OCI-LY1 (cell line): ENCODE measurements at regions not wholly inside any gene's neighbourhood (a gene's known extent, or its start where the extent isn't known, plus 50 kb on each side); places are given as distances from the start of the nearest gene placed in this dataset.

Experiments
- H2AFZ ChIP-seq: fragments of 200-600 bp; sonication (generic), shearing (Covaris generic); 2 replicates; pipeline ENCODE4 v1.6.0; 2014; ENCODE audit warnings: antibody characterized with exemption, mild to moderate bottlenecking, low read length
- H3F3A ChIP-seq: fragments of 200-600 bp; sonication (generic), shearing (Covaris generic); 2 replicates; pipeline ENCODE4 v1.6.0; 2014; ENCODE audit warnings: mild to moderate bottlenecking, antibody characterized with exemption, low read length, moderate library complexity; ENCODE audit not compliant: insufficient read depth
- H3K27ac ChIP-seq: fragments of 200-600 bp; sonication (generic); 2 replicates; pipeline ENCODE4 v1.5.1; 2014; ENCODE audit warnings: low read length, mixed run types, mild to moderate bottlenecking, low read depth; ENCODE audit not compliant: poor library complexity, severe bottlenecking
- H3K27me3 ChIP-seq: fragments of 200-600 bp; sonication (generic); 2 replicates; pipeline ENCODE4 v1.6.0; 2014; ENCODE audit warnings: antibody characterized with exemption, mild to moderate bottlenecking, low read length, moderate library complexity; ENCODE audit not compliant: insufficient read depth
- H3K36me3 ChIP-seq: fragments of 200-600 bp; sonication (generic); 2 replicates; pipeline ENCODE4 v1.6.1; 2014; ENCODE audit warnings: mild to moderate bottlenecking, antibody characterized with exemption, low read length, moderate library complexity, mixed read lengths; ENCODE audit not compliant: insufficient read depth
- H3K4me1 ChIP-seq: fragments of 200-600 bp; sonication (generic); 2 replicates; pipeline ENCODE4 v1.5.1; 2014; ENCODE audit warnings: mild to moderate bottlenecking, low read length, moderate library complexity; ENCODE audit not compliant: insufficient read depth, severe bottlenecking
- H3K4me2 ChIP-seq: fragments of 200-600 bp; sonication (generic), shearing (Covaris generic); 2 replicates; pipeline ENCODE4 v1.6.1; 2014; ENCODE audit warnings: low read length
- H3K4me3 ChIP-seq: fragments of 200-600 bp; sonication (generic); 2 replicates; pipeline ENCODE4 v1.5.1; 2014; ENCODE audit warnings: low read length, low read depth, mild to moderate bottlenecking, mixed read lengths; ENCODE audit not compliant: poor library complexity, severe bottlenecking
- H3K79me2 ChIP-seq: fragments of 200-600 bp; shearing (Covaris generic); 2 replicates; pipeline ENCODE4 v1.6.1; 2016; ENCODE audit warnings: mixed run types, low read length, mixed read lengths; ENCODE audit not compliant: insufficient read depth
- H3K9ac ChIP-seq: fragments of 200-600 bp; sonication (generic), shearing (Covaris generic); 2 replicates; pipeline ENCODE4 v1.6.1; 2014; ENCODE audit warnings: mild to moderate bottlenecking, low read length, mixed read lengths
- H3K9me2 ChIP-seq: fragments of 200-600 bp; sonication (generic), shearing (Covaris generic); 2 replicates; pipeline ENCODE4 v1.6.1; 2014; ENCODE audit warnings: low read depth, mild to moderate bottlenecking, low read length, mixed read lengths
- H3K9me3 ChIP-seq: fragments of 200-600 bp; shearing (Covaris generic); 2 replicates; pipeline ENCODE4 v1.6.1; 2014; ENCODE audit warnings: low read length, mixed read lengths
- H4K20me1 ChIP-seq: fragments of 200-600 bp; sonication (generic), shearing (Covaris generic); 2 replicates; pipeline ENCODE4 v1.6.0; 2016; ENCODE audit warnings: mild to moderate bottlenecking, low read length; ENCODE audit not compliant: insufficient read depth
- CTCF ChIP-seq: fragments of 200-600 bp; sonication (generic), shearing (Covaris generic); IDR thresholded peaks from 2 replicates; pipeline ENCODE4 v1.5.1; 2017; ENCODE audit warnings: mild to moderate bottlenecking, antibody characterized with exemption, low read length, moderate library complexity, mixed read lengths
- EZH2 ChIP-seq: fragments of 200-600 bp; sonication (generic), shearing (Covaris generic); IDR thresholded peaks from 2 replicates; pipeline ENCODE4 v1.8.0; 2017; ENCODE audit warnings: borderline replicate concordance, mixed run types, mild to moderate bottlenecking, antibody characterized with exemption, low read length, moderate library complexity, mixed read lengths

DNA sequence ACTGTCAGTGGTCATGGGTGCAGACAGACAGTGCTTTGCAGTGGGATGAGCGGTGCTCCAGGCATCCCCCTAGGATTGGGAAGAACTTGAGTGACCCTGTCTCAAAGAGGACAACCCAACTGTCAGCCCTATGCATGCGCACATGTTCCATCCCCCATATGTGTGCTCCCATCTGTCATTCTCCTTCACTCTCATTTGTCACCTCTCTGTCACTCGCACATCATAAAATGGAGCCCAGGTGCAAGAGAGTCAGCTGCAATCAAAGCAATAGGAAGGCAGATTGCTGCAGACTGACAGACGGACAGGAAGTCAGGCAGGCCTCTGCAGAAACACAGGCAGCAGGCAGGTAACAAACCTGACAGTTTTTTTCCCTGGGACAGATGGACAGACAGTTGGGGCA, 101.8 kb upstream of the CCL1 start:
- H3K9me2 ChIP-seq, result no peaks in the 10 kb centered on the region
- H3K4me3 ChIP-seq, result no peak overlapping the region
- no peaks in the 10 kb centered on the region for H4K20me1 ChIP-seq
- H2AFZ ChIP-seq, result no peak overlapping the region
- no peak overlapping the region for H3K9ac ChIP-seq
- TF ChIP-seq EZH2 (no peak), CTCF (no peak)
- no peaks in the 10 kb centered on the region for H3K79me2 ChIP-seq
- no peaks in the 10 kb centered on the region for H3K9me3 ChIP-seq
- no peak overlapping the region for H3K27ac ChIP-seq
- H3K4me1 ChIP-seq, result no peaks in the 10 kb centered on the region
- no peak overlapping the region for H3K4me2 ChIP-seq
- no peaks in the 10 kb centered on the region for H3K36me3 ChIP-seq
- H3K27me3 ChIP-seq, result no peaks in the 10 kb centered on the region
- no peaks in the 10 kb centered on the region for H3F3A ChIP-seq

GRCh38 chr17:34458266-34458665, 95.2 kb upstream of the CCL1 start:
- Histone ChIP-seq H2AFZ (no peak overlapping the region), H3K9me2 (no peaks in the 10 kb centered on the region), H3F3A (no peaks in the 10 kb centered on the region), H3K4me3 (no peak overlapping the region), H3K4me2 (no peak overlapping the region), H3K79me2 (no peaks in the 10 kb centered on the region), H3K4me1 (no peaks in the 10 kb centered on the region), H3K9me3 (no peaks in the 10 kb centered on the region), H3K27ac (no peak overlapping the region), H3K27me3 (no peaks in the 10 kb centered on the region), H4K20me1 (no peaks in the 10 kb centered on the region), H3K9ac (no peak overlapping the region), H3K36me3 (no peaks in the 10 kb centered on the region)
- TF ChIP-seq EZH2, result no peak
- TF ChIP-seq CTCF, result no peak

- no peaks in the 10 kb centered on the region for H4K20me1 ChIP-seq
- H3K9me2 ChIP-seq, result no peaks in the 10 kb centered on the region
- TF ChIP-seq CTCF, result no peak
- no peak for TF ChIP-seq EZH2
- H3K4me1 ChIP-seq, result no peaks in the 10 kb centered on the region
- no peaks in the 10 kb centered on the region for H3K79me2 ChIP-seq
- no peaks in the 10 kb centered on the region for H3K9me3 ChIP-seq
- H3K9ac ChIP-seq, result no peak overlapping the region
- no peak overlapping the region for H3K27ac ChIP-seq
- no peaks in the 10 kb centered on the region for H3K27me3 ChIP-seq
- H3K36me3 ChIP-seq, result no peaks in the 10 kb centered on the region
- no peak overlapping the region for H3K4me2 ChIP-seq
- H3F3A ChIP-seq, result no peaks in the 10 kb centered on the region
- no peak overlapping the region for H3K4me3 ChIP-seq
- no peak overlapping the region for H2AFZ ChIP-seq
Observed at GRCh38 chr17:34456121-34456520, 93.1 kb upstream of the CCL1 start.
